Activated B cell treated with CpG ODN at 0.5 μM for 24 hours (primary cell): ENCODE measurements at regions not wholly inside any gene's neighbourhood (a gene's known extent, or its start where the extent isn't known, plus 50 kb on each side); places are given as distances from the start of the nearest gene placed in this dataset.

Source experiments
- ATAC-seq: fragments of 200-7000 bp; cut with Tn5 transposase; one replicate; pipeline ENCODE4 v1.10.0; 2021; ENCODE audit warnings: low read depth, mild to moderate bottlenecking, moderate library complexity
- CTCF ChIA-PET: fragments of 350-600 bp; sonication (Branson Sonifier 250); formaldehyde crosslinking; loops from one replicate; lab custom pipeline; 2021; ENCODE audit warnings: antibody characterized with exemption; lab: Charles Lee
- POLR2A ChIA-PET: fragments of 350-600 bp; sonication (Branson Sonifier 250); formaldehyde crosslinking; loops from one replicate; lab custom pipeline; 2021; ENCODE audit warnings: antibody characterized with exemption; lab: Charles Lee
- DNase-seq: peaks from one replicate; pipeline ENCODE4 v3.0.0; 2022
- H3K27ac Mint-ChIP-seq: one replicate; pipeline ENCODE4 v1.8.0; 2020; ENCODE audit warnings: mixed read lengths
- H3K27me3 Mint-ChIP-seq: one replicate; pipeline ENCODE4 v1.8.0; 2021; ENCODE audit warnings: mixed read lengths
- H3K36me3 Mint-ChIP-seq: one replicate; pipeline ENCODE4 v1.8.0; 2021; ENCODE audit warnings: low read depth, mixed read lengths
- H3K4me1 Mint-ChIP-seq: one replicate; pipeline ENCODE4 v1.8.0; 2021; ENCODE audit warnings: mixed read lengths
- H3K4me3 Mint-ChIP-seq: one replicate; pipeline ENCODE4 v1.8.0; 2020; ENCODE audit warnings: mild to moderate bottlenecking, mixed read lengths
- H3K9me3 Mint-ChIP-seq: one replicate; pipeline ENCODE4 v1.8.0; 2020; ENCODE audit warnings: mixed read lengths
- intact Hi-C: fragments of 100-400 bp; cut with micrococcal nuclease; formaldehyde crosslinking; loops from one replicate; pipeline ENCODE4 v1.15.1; 2024
- TF ChIP-seq, protein P1 (sequence below): fragments of 200-600 bp; IDR thresholded peaks from one replicate; pipeline ENCODE4 v1.8.0; 2022; ENCODE audit warnings: antibody characterized with exemption, mild to moderate bottlenecking

DNA sequence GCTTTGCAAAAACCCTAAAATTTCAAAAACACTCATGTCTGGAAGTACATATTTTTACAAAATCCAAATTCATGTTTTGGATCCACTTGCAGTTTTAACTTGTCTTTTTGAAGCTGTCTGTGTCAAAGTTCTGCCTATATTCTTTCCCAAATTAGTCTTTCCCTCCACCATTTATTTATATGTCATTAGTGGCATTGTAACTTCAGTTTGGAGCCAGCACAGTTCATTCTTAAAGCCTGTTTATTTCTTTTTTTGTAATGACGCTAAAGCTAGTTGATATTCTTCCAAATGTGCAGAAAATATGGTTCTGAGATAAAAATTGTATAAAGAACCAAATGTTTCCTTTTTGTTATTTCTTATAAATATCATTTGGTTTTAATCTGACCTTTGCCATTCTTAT, 2039.3 kb downstream of the OLFM4 start:
- no peak overlapping the region for H3K27ac Mint-ChIP-seq
- TF ChIP-seq, protein P1, sequence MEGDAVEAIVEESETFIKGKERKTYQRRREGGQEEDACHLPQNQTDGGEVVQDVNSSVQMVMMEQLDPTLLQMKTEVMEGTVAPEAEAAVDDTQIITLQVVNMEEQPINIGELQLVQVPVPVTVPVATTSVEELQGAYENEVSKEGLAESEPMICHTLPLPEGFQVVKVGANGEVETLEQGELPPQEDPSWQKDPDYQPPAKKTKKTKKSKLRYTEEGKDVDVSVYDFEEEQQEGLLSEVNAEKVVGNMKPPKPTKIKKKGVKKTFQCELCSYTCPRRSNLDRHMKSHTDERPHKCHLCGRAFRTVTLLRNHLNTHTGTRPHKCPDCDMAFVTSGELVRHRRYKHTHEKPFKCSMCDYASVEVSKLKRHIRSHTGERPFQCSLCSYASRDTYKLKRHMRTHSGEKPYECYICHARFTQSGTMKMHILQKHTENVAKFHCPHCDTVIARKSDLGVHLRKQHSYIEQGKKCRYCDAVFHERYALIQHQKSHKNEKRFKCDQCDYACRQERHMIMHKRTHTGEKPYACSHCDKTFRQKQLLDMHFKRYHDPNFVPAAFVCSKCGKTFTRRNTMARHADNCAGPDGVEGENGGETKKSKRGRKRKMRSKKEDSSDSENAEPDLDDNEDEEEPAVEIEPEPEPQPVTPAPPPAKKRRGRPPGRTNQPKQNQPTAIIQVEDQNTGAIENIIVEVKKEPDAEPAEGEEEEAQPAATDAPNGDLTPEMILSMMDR: no peak
- H3K36me3 Mint-ChIP-seq: no peaks in the 10 kb centered on the region
- peaks cover 9% of the 10 kb centered on the region for H3K9me3 Mint-ChIP-seq
- ChIA-PET POLR2A (no interaction called here), CTCF (no interaction called here)
- DNase-seq (no peak), ATAC-seq (no peak)
- intact Hi-C loops: no loop called here
- no peaks in the 10 kb centered on the region for H3K27me3 Mint-ChIP-seq
- H3K4me1 Mint-ChIP-seq: no peaks in the 10 kb centered on the region
- H3K4me3 Mint-ChIP-seq: no peak overlapping the region

DNA sequence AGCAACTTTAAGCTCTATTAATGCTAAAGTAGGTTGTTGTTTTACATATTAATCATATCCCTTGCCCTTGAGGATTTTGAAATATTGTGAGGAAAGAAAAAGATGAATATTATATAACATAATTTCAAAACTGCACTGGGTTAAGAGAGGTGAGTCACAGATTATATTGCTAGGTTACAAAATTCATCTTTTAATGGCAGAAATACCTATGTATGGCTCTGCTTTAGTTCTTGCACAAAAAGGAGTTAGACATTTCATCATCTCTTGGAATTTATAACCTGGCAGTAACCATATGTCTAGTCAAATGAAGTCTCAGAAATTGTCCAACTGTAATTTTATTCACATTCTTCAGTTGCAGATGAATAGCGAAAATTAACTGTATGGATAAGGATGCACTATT, 2041.1 kb downstream of the OLFM4 start:
- DNase-seq (no peak), ATAC-seq (no peak)
- H3K9me3 Mint-ChIP-seq: peaks cover 11% of the 10 kb centered on the region
- CTCF ChIA-PET: no interaction called here
- intact Hi-C loops: no loop called here
- H3K4me3 Mint-ChIP-seq: no peak overlapping the region
- no peaks in the 10 kb centered on the region for H3K36me3 Mint-ChIP-seq
- no peak overlapping the region for H3K27ac Mint-ChIP-seq
- H3K27me3 Mint-ChIP-seq: no peaks in the 10 kb centered on the region
- H3K4me1 Mint-ChIP-seq: no peaks in the 10 kb centered on the region
- TF ChIP-seq, protein P1: no peak
- POLR2A ChIA-PET: no interaction called here

DNA sequence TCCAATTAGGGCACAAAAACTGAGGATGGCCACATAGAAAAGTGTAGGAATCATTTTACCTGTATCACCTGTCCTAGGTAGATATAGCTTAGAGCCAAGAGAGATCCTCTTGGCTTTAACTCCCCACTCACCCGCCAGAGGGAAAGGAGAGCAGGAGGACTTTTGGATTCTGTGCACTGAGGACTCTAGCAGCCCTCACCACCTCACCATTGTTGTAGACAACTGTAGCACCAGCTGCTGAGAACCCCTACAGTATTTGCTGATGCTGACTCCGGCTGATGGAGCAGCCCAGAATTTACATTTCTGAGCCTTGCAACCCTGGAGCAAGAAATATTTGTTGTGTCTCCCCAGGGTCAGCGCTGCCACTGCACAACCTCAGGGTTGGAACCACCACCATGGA, 2044.4 kb downstream of the OLFM4 start:
- Mint-ChIP-seq H3K27ac (no peak overlapping the region), H3K27me3 (no peaks in the 10 kb centered on the region), H3K36me3 (no peaks in the 10 kb centered on the region), H3K4me3 (no peak overlapping the region), H3K4me1 (no peaks in the 10 kb centered on the region), H3K9me3 (peaks cover 6% of the 10 kb centered on the region)
- POLR2A ChIA-PET: no interaction called here
- CTCF ChIA-PET: no interaction called here
- intact Hi-C loops: no loop called here
- TF ChIP-seq, protein P1: no peak
- DNase-seq (no peak), ATAC-seq (no peak)

DNA sequence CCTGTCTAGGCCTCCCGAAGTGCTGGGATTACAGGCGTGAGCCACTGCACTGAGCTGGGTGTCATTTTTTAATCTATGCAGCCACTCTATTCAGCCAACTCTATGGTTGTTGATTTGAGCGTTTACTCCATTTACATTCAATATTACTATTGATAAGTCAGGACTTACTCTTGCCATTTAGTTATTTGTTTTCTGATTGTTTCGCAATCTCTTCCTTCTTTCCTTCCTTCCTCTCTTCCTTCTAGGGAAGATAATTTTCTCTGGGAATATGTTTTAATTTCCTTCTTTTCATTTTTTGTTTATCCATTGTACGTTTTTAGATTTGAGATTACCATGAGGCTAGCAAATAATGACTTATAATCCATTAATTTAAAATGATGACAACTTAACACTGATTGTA, 2056.0 kb downstream of the OLFM4 start:
- Mint-ChIP-seq H3K9me3 (peaks cover 6% of the 10 kb centered on the region), H3K27ac (no peak overlapping the region), H3K27me3 (no peaks in the 10 kb centered on the region), H3K36me3 (no peaks in the 10 kb centered on the region), H3K4me3 (no peak overlapping the region), H3K4me1 (no peaks in the 10 kb centered on the region)
- ChIA-PET CTCF (no interaction called here), POLR2A (no interaction called here)
- DNase-seq: no peak
- TF ChIP-seq, protein P1: no peak
- ATAC-seq: no peak
- intact Hi-C loops: no loop called here

DNA sequence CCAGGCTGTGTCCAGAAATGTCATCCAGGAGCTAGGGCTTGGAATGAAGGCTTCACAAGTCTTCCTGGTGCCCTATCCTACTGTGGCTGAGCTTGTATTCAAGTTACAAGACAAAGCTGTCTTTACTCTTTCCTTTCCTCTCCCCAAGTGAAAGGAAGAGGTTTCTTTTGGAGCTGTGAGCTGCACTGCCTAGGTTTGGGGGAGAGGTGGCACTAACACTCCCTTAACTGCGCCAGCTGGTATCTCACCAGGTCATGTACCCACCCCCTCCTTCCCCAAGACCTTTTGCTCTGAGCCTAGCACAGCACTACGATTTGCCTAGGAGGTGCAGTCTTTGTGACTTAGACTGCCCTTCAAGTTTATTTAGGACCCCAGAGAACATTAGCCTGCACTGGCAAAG, 2053.6 kb upstream of the PRR20A start:
- intact Hi-C loops: no loop called here
- H3K27me3 Mint-ChIP-seq: no peaks in the 10 kb centered on the region
- H3K36me3 Mint-ChIP-seq: no peaks in the 10 kb centered on the region
- ChIA-PET CTCF (no interaction called here), POLR2A (no interaction called here)
- DNase-seq (no peak), ATAC-seq (no peak)
- no peak overlapping the region for H3K4me3 Mint-ChIP-seq
- TF ChIP-seq, protein P1: no peak
- peaks cover 6% of the 10 kb centered on the region for H3K9me3 Mint-ChIP-seq
- H3K27ac Mint-ChIP-seq: no peak overlapping the region
- H3K4me1 Mint-ChIP-seq: no peaks in the 10 kb centered on the region
